ENCODE measurements at regions not wholly inside any gene's neighbourhood (a gene's known extent, or its start where the extent isn't known, plus 50 kb on each side); places are given as distances from the start of the nearest gene placed in this dataset.
"Not testable (repeated sequence)": the region's sequence is repeated elsewhere in the genome, so short reads cannot be mapped to it uniquely, and the experiment has no call there.

GRCh38 chrX:137143864-137144263 lies 110.1 kb upstream of the GPR101 start:
- H3K27ac ChIP-seq (ENCODE audit: low read depth, low read length): no peak overlapping the region
- Mint-ChIP-seq H3K4me1 (ENCODE audit: low read depth, unreplicated experiment) (no peaks in the 10 kb centered on the region), H3K9me3 (ENCODE audit: unreplicated experiment) (peaks cover 2% of the 10 kb centered on the region)

GRCh38 chrX:137122651-137123050 lies 88.9 kb upstream of the GPR101 start:
- H3K9ac ChIP-seq (ENCODE audit: low read length); H3K9me3 ChIP-seq (ENCODE audit: insufficient read depth, low read depth, low read length); H3K36me3 ChIP-seq (ENCODE audit: insufficient read depth, low read length); H3K27ac ChIP-seq (ENCODE audit: low read depth, low read length); H3K4me3 ChIP-seq (ENCODE audit: insufficient read depth, low read depth, low read length); H3K27me3 ChIP-seq (ENCODE audit: insufficient read depth, low read length); H3K9me3 Mint-ChIP-seq (ENCODE audit: unreplicated experiment); FAIRE-seq; H3K4me1 Mint-ChIP-seq (ENCODE audit: low read depth, unreplicated experiment); H3K27ac Mint-ChIP-seq (ENCODE audit: unreplicated experiment); H3K36me3 Mint-ChIP-seq (ENCODE audit: low read depth, unreplicated experiment); H3K4me3 Mint-ChIP-seq (ENCODE audit: unreplicated experiment); DNase-seq (ENCODE audit: low read depth); H3K79me2 ChIP-seq (ENCODE audit: insufficient read depth, low read length); H4K20me1 ChIP-seq (ENCODE audit: insufficient read depth, low read length); H3K4me1 ChIP-seq (ENCODE audit: insufficient read depth, low read length); H3K27me3 Mint-ChIP-seq (ENCODE audit: low read depth, unreplicated experiment); H3K4me2 ChIP-seq (ENCODE audit: low read length); H2AFZ ChIP-seq (ENCODE audit: low read depth, low read length): not testable (repeated sequence)

More at GRCh38 chrX:137143864-137144263, 110.1 kb upstream of the GPR101 start:
- DNase-seq (ENCODE audit: low read depth) (no peak), FAIRE-seq (no peak)
- Histone ChIP-seq H3K27me3 (ENCODE audit: insufficient read depth, low read length) (no peaks in the 10 kb centered on the region), H3K4me1 (ENCODE audit: insufficient read depth, low read length) (no peaks in the 10 kb centered on the region), H3K4me2 (ENCODE audit: low read length) (no peak overlapping the region), H4K20me1 (ENCODE audit: insufficient read depth, low read length) (no peaks in the 10 kb centered on the region), H2AFZ (ENCODE audit: low read depth, low read length) (no peak overlapping the region), H3K79me2 (ENCODE audit: insufficient read depth, low read length) (no peaks in the 10 kb centered on the region), H3K9me3 (ENCODE audit: insufficient read depth, low read depth, low read length) (no peaks in the 10 kb centered on the region), H3K9ac (ENCODE audit: low read length) (no peak overlapping the region), H3K4me3 (ENCODE audit: insufficient read depth, low read depth, low read length) (no peak overlapping the region), H3K36me3 (ENCODE audit: insufficient read depth, low read length) (no peaks in the 10 kb centered on the region)
- TF ChIP-seq EZH2 (IDR thresholded peaks at IDR 0.05; ENCODE audit: insufficient read depth, low read length): no peak
- TF ChIP-seq CTCF (IDR thresholded peaks at IDR 0.05; ENCODE audit: insufficient read depth, low read depth, low read length): no peak
- Mint-ChIP-seq H3K4me3 (ENCODE audit: unreplicated experiment) (no peak overlapping the region), H3K27me3 (ENCODE audit: low read depth, unreplicated experiment) (peaks cover 2% of the 10 kb centered on the region), H3K27ac (ENCODE audit: unreplicated experiment) (no peak overlapping the region), H3K36me3 (ENCODE audit: low read depth, unreplicated experiment) (no peaks in the 10 kb centered on the region)

- H3K9me3 Mint-ChIP-seq (ENCODE audit: unreplicated experiment): no peaks in the 10 kb centered on the region
- no peak for FAIRE-seq
Measured at GRCh38 chrX:137119049-137119448, 85.3 kb upstream of the GPR101 start.

More at GRCh38 chrX:137119049-137119448, 85.3 kb upstream of the GPR101 start:
- H3K4me3 Mint-ChIP-seq (ENCODE audit: unreplicated experiment): no peak overlapping the region
- H3K4me1 Mint-ChIP-seq (ENCODE audit: low read depth, unreplicated experiment): no peaks in the 10 kb centered on the region
- TF ChIP-seq CTCF (IDR thresholded peaks at IDR 0.05; ENCODE audit: insufficient read depth, low read depth, low read length) (no peak), EZH2 (IDR thresholded peaks at IDR 0.05; ENCODE audit: insufficient read depth, low read length) (no peak)
- H3K36me3 ChIP-seq (ENCODE audit: insufficient read depth, low read length): no peaks in the 10 kb centered on the region
- H3K9me3 ChIP-seq (ENCODE audit: insufficient read depth, low read depth, low read length): no peaks in the 10 kb centered on the region
- no peaks in the 10 kb centered on the region for H3K36me3 Mint-ChIP-seq (ENCODE audit: low read depth, unreplicated experiment)
- H3K9ac ChIP-seq (ENCODE audit: low read length): no peak overlapping the region
- H2AFZ ChIP-seq (ENCODE audit: low read depth, low read length): no peak overlapping the region
- no peaks in the 10 kb centered on the region for H3K4me1 ChIP-seq (ENCODE audit: insufficient read depth, low read length)
- no peaks in the 10 kb centered on the region for H3K79me2 ChIP-seq (ENCODE audit: insufficient read depth, low read length)
- DNase-seq (ENCODE audit: low read depth): no peak
- no peak overlapping the region for H3K27ac Mint-ChIP-seq (ENCODE audit: unreplicated experiment)
- H4K20me1 ChIP-seq (ENCODE audit: insufficient read depth, low read length): no peaks in the 10 kb centered on the region
- no peaks in the 10 kb centered on the region for H3K27me3 ChIP-seq (ENCODE audit: insufficient read depth, low read length)
- no peak overlapping the region for H3K4me3 ChIP-seq (ENCODE audit: insufficient read depth, low read depth, low read length)
- no peak overlapping the region for H3K4me2 ChIP-seq (ENCODE audit: low read length)
- no peak overlapping the region for H3K27ac ChIP-seq (ENCODE audit: low read depth, low read length)
- H3K27me3 Mint-ChIP-seq (ENCODE audit: low read depth, unreplicated experiment): no peaks in the 10 kb centered on the region
